ENCODE measurements at regions not wholly inside any gene's neighbourhood (a gene's known extent, or its start where the extent isn't known, plus 50 kb on each side); places are given as distances from the start of the nearest gene placed in this dataset.

- DNase-seq, result no peak
Observed at GRCh38 chr12:78795934-78796445, 68.6 kb upstream of the SYT1 start.

GRCh38 chr12:78797196-78797931 is 67.2 kb upstream of the SYT1 start:
- no peak for DNase-seq

- DNase-seq, result no peak
Observed at GRCh38 chr12:78799649-78800048, 64.9 kb upstream of the SYT1 start.

GRCh38 chr12:78802593-78802992 is 62.0 kb upstream of the SYT1 start:
- no peak for DNase-seq

GRCh38 chr12:78804262-78804661 is 60.3 kb upstream of the SYT1 start:
- DNase-seq, result no peak

Measured in NCI-H1105 treated with DMSO at 0.1 percent for 48 hours (cell line).